GM12878 (cell line): ENCODE measurements at regions not wholly inside any gene's neighbourhood (a gene's known extent, or its start where the extent isn't known, plus 50 kb on each side); places are given as distances from the start of the nearest gene placed in this dataset.

Experiments used
- ATAC-seq: fragments of 200-7000 bp; cut with Tn5 transposase; 3 replicates; pipeline ENCODE4 v1.9.1; 2020; ENCODE audit warnings: mild to moderate bottlenecking, moderate library complexity
- BruUV-seq: library from RNA; stranded (reverse); fragments of 400-500 nt; replicated peaks from 2 replicates; lab custom pipeline; 2021; lab: Mats Ljungman, UMichigan
- CTCF ChIA-PET: fragments of 300-600 bp; sonication (Branson Sonifier 250); formaldehyde crosslinking; extraction: SDS; loops from one replicate; lab custom pipeline; 2021; ENCODE audit warnings: inconsistent platforms; lab: Yijun Ruan, JAX
- POLR2A ChIA-PET: fragments of 350-600 bp; formaldehyde crosslinking; extraction: SDS; loops from one replicate; lab custom pipeline; 2021; ENCODE audit warnings: inconsistent platforms; lab: Charles Lee
- RAD21 ChIA-PET: fragments of 300-600 bp; sonication (Branson Sonifier 250); formaldehyde crosslinking; loops from one replicate; lab custom pipeline; 2023; ENCODE audit warnings: antibody characterized with exemption; ENCODE audit not compliant: unreplicated experiment; lab: Charles Lee
- SMC1A ChIA-PET: fragments of 300-600 bp; sonication (Branson Sonifier 250); formaldehyde crosslinking; loops from one replicate; lab custom pipeline; 2023; ENCODE audit not compliant: unreplicated experiment, uncharacterized antibody; lab: Charles Lee
- DNase-seq: peaks from one replicate; pipeline ENCODE4 v3.0.0-alpha.2; 2011; ENCODE audit warnings: low read depth, low spot score
- FAIRE-seq: peaks from 3 replicates; lab custom pipeline; 2011; peaks lifted over from hg19 to GRCh38; lab: Jason Lieb, UNC
- H2AFZ ChIP-seq: 2 replicates; pipeline ENCODE4 v1.6.0; 2011; ENCODE audit warnings: low read depth, low read length, control low read depth; ENCODE audit not compliant: control insufficient read depth
- H3K27ac ChIP-seq: 2 replicates; pipeline ENCODE4 v1.5.1; 2011; ENCODE audit warnings: control low read depth; ENCODE audit not compliant: control insufficient read depth, insufficient read depth
- H3K27me3 ChIP-seq, 2 experiments: replicated peaks in 1 of 2; 2 replicates each; pipeline versions ENCODE4 v1.6.0 to v1.6.1; 2011; ENCODE audit warnings: low read length in 1 of 2; ENCODE audit not compliant: control insufficient read depth in 2 of 2, insufficient read depth in 2 of 2
- H3K36me3 ChIP-seq, 2 experiments: 2 replicates each; pipeline ENCODE4 v1.5.1; 2011; ENCODE audit warnings: low read length in 1 of 2; ENCODE audit not compliant: control insufficient read depth in 2 of 2, insufficient read depth in 2 of 2
- H3K4me1 ChIP-seq: 2 replicates; pipeline ENCODE4 v1.6.1; 2011; ENCODE audit warnings: mild to moderate bottlenecking, low read length, moderate library complexity, mixed read lengths; ENCODE audit not compliant: control insufficient read depth, insufficient read depth
- H3K4me2 ChIP-seq: 2 replicates; pipeline ENCODE4 v1.6.0; 2011; ENCODE audit warnings: control low read depth; ENCODE audit not compliant: control insufficient read depth, insufficient read depth
- H3K4me3 ChIP-seq: fragments of 200-600 bp; sonication (generic); 2 replicates; pipeline ENCODE4 v1.5.1; 2016
- H3K79me2 ChIP-seq: 2 replicates; pipeline ENCODE4 v1.6.0; 2011; ENCODE audit warnings: low read length; ENCODE audit not compliant: control insufficient read depth, insufficient read depth
- H3K9ac ChIP-seq: 2 replicates; pipeline ENCODE4 v1.8.0; 2011; ENCODE audit warnings: low read length, control low read depth, mixed read lengths; ENCODE audit not compliant: control insufficient read depth, insufficient read depth
- H3K9me3 ChIP-seq: replicated peaks from 3 replicates; pipeline ENCODE4 v1.5.1; 2011; ENCODE audit warnings: mild to moderate bottlenecking, low read length; ENCODE audit not compliant: control insufficient read depth, insufficient read depth
- H4K20me1 ChIP-seq: 2 replicates; pipeline ENCODE4 v1.6.0; 2011; ENCODE audit not compliant: control insufficient read depth, insufficient read depth
- CHD2 ChIP-seq: IDR thresholded peaks from 2 replicates; pipeline ENCODE4 v1.6.1; 2011; ENCODE audit warnings: low read depth, low read length, improper control_type of control experiment, borderline replicate concordance
- EZH2 ChIP-seq: IDR thresholded peaks from 2 replicates; pipeline ENCODE4 v1.6.1; 2012; ENCODE audit warnings: low read depth, mild to moderate bottlenecking, control low read depth, inconsistent platforms, low read length, borderline replicate concordance; ENCODE audit not compliant: control insufficient read depth
- FOS ChIP-seq: IDR thresholded peaks from 3 replicates; pipeline ENCODE4 v1.6.1; 2011; ENCODE audit warnings: borderline replicate concordance; ENCODE audit not compliant: insufficient read length; ENCODE audit errors: extremely low read depth
- KLF5 ChIP-seq: fragments of 450-650 bp; IDR thresholded peaks from 2 replicates; pipeline ENCODE4 v1.6.1; 2014; ENCODE audit warnings: mild to moderate bottlenecking; ENCODE audit not compliant: partially characterized antibody
- NFXL1 ChIP-seq: fragments of 450-650 bp; IDR thresholded peaks from 2 replicates; pipeline ENCODE4 v1.6.1; 2017; ENCODE audit warnings: antibody characterized with exemption, mild to moderate bottlenecking, borderline replicate concordance
- POU2F2 ChIP-seq: IDR thresholded peaks from 3 replicates; pipeline ENCODE4 v1.6.1; 2011; ENCODE audit warnings: low read depth, mild to moderate bottlenecking, low read length, borderline replicate concordance
- RAD51 ChIP-seq: fragments of 450-650 bp; IDR thresholded peaks from 2 replicates; pipeline ENCODE4 v1.6.1; 2016; ENCODE audit warnings: moderate library complexity, mild to moderate bottlenecking, inconsistent platforms
- RELA ChIP-seq: fragments of 450-650 bp; IDR thresholded peaks from 2 replicates; pipeline ENCODE4 v1.8.0; 2014; ENCODE audit warnings: borderline replicate concordance; ENCODE audit not compliant: partially characterized antibody
- RUNX3 ChIP-seq: IDR thresholded peaks from 2 replicates; pipeline ENCODE4 v1.6.1; 2012; ENCODE audit warnings: low read length, inconsistent platforms
- SMAD5 ChIP-seq: IDR thresholded peaks from 2 replicates; pipeline ENCODE4 v1.6.1; 2016; ENCODE audit warnings: antibody characterized with exemption, low read depth
- STAT1 ChIP-seq: fragments of 450-650 bp; conservative IDR thresholded peaks from 2 replicates; pipeline ENCODE4 v1.6.1; 2014; ENCODE audit warnings: antibody characterized with exemption, mild to moderate bottlenecking
- TAF1 ChIP-seq: IDR thresholded peaks from 2 replicates; pipeline ENCODE4 v1.6.1; 2011; ENCODE audit warnings: mild to moderate bottlenecking, low read depth, low read length, borderline replicate concordance
- TBL1XR1 ChIP-seq: IDR thresholded peaks from 2 replicates; pipeline ENCODE4 v1.6.1; 2012; ENCODE audit warnings: low read depth, low read length, improper control_type of control experiment
- WRNIP1 ChIP-seq: IDR thresholded peaks from 2 replicates; pipeline ENCODE4 v1.6.1; 2011; ENCODE audit warnings: low read depth, low read length, improper control_type of control experiment, borderline replicate concordance
- ZNF217 ChIP-seq: fragments of 450-650 bp; IDR thresholded peaks from 2 replicates; pipeline ENCODE4 v1.6.1; 2017; ENCODE audit warnings: antibody characterized with exemption, mild to moderate bottlenecking
- WGBS: methylation state at CpG from one replicate; pipeline ENCODE4 v1.1.6; 2016; ENCODE audit warnings: low lambda C conversion rate; ENCODE audit not compliant: insufficient replicate concordance, insufficient coverage; ENCODE audit errors: missing lambda C conversion rate; 5-methylcytosine and 5-hydroxymethylcytosine counted together
- in situ Hi-C: fragments of 300-500 bp; cut with MboI; formaldehyde crosslinking; loops from 9 replicates; pipeline ENCODE4 v1.14.3; 2018; ENCODE audit warnings: mixed read lengths
- intact Hi-C: fragments of 100-400 bp; cut with micrococcal nuclease; formaldehyde crosslinking; loops from one replicate; pipeline ENCODE4 v1.14.2; 2022; ENCODE audit not compliant: unreplicated experiment
- TF ChIP-seq, protein P1 (sequence below): fragments of 450-650 bp; IDR thresholded peaks from 2 replicates; pipeline ENCODE4 v1.6.1; 2017; ENCODE audit warnings: mild to moderate bottlenecking
- TF ChIP-seq, protein P2 (sequence below): fragments of 450-650 bp; IDR thresholded peaks from 2 replicates; pipeline ENCODE4 v1.6.1; 2018; ENCODE audit warnings: mild to moderate bottlenecking, low read depth, moderate library complexity; ENCODE audit not compliant: partially characterized antibody

DNA sequence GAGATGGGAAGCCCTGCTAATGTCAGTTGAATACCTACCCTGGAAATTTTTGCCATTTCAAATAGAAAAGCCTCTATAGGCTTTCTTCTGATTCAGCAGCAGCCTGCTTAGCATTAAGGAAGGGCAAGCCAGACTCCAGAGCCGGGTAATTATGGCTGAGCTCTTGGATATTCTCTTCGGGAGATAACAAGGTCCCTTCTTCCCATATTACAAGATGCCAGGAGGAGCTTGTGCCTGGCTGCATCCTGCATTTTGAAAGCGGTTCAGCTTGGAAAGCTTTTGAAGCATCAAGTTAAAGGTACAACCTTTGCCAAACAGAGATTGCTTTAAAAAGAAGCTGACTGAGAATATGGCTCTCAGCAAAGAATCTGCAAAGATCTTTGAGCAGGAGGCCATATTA is 399.6 kb upstream of the RPS6KA3 start:
- Histone ChIP-seq H3K4me2 (no peak overlapping the region), H3K9ac (no peak overlapping the region), H3K4me3 (no peak overlapping the region), H3K9me3 (no peaks in the 10 kb centered on the region), H2AFZ (no peak overlapping the region), H3K36me3 (no peaks in the 10 kb centered on the region), H3K27me3 (no peaks in the 10 kb centered on the region), H4K20me1 (no peaks in the 10 kb centered on the region), H3K4me1 (no peaks in the 10 kb centered on the region), H3K27ac (no peak overlapping the region), H3K79me2 (no peaks in the 10 kb centered on the region)
- in situ Hi-C loops, result no loop called here
- RAD21 ChIA-PET, result no interaction called here
- SMC1A ChIA-PET, result no interaction called here
- TF ChIP-seq ZNF217 (no peak), WRNIP1 (no peak), TAF1 (no peak), RUNX3 (no peak), RAD51 (no peak), CHD2 (no peak), NFXL1 (no peak), TBL1XR1 (no peak), POU2F2 (no peak)
- no peak for FAIRE-seq
- no TSS peak for BruUV-seq
- CTCF ChIA-PET, result no interaction called here
- intact Hi-C loops, result no loop called here
- POLR2A ChIA-PET, result no interaction called here
- WGBS, result 39% methylated on average over 3 of the region's 3 CpGs
- no peak for DNase-seq
- no peak for ATAC-seq

DNA sequence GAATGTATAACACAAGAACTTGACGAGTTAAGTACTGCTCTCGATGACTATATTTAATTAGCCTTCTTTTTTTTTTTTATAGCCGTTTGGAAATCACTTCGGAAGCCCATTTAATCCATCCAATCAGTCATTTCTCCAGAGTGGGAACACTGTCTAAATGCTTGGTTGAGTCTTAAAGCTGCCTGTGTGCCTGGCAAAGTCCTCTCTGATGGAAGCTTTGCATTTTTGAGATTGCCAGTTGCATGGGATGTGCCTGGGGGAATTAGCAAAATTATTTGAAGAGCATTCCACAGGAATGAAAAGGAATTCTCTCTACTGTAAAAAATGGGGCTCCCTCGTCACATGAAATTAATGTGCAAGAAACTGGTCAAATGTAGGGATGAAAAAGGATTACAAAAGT is 398.8 kb upstream of the RPS6KA3 start:
- ChIA-PET CTCF (no interaction called here), RAD21 (no interaction called here), POLR2A (no interaction called here), SMC1A (no interaction called here)
- H3K79me2 ChIP-seq, result no peaks in the 10 kb centered on the region
- H3K36me3 ChIP-seq, result no peaks in the 10 kb centered on the region
- DNase-seq, result no peak
- H3K4me3 ChIP-seq, result no peak overlapping the region
- WGBS, result 33% methylated on average over 5 of the region's 5 CpGs
- no peak overlapping the region for H2AFZ ChIP-seq
- in situ Hi-C loops, result no loop called here
- ATAC-seq, result no peak
- H3K9ac ChIP-seq, result no peak overlapping the region
- FAIRE-seq, result no peak
- BruUV-seq, result no TSS peak
- intact Hi-C loops, result no loop called here
- H3K4me2 ChIP-seq, result no peak overlapping the region
- no peaks in the 10 kb centered on the region for H3K9me3 ChIP-seq
- H3K4me1 ChIP-seq, result no peaks in the 10 kb centered on the region
- no peak overlapping the region for H3K27ac ChIP-seq
- H4K20me1 ChIP-seq, result no peaks in the 10 kb centered on the region
- H3K27me3 ChIP-seq, result no peaks in the 10 kb centered on the region
- TF ChIP-seq WRNIP1 (no peak), RELA (no peak), FOS (no peak), KLF5 (no peak), STAT1 (no peak), EZH2 (no peak), SMAD5 (no peak)
- TF ChIP-seq, protein P1, sequence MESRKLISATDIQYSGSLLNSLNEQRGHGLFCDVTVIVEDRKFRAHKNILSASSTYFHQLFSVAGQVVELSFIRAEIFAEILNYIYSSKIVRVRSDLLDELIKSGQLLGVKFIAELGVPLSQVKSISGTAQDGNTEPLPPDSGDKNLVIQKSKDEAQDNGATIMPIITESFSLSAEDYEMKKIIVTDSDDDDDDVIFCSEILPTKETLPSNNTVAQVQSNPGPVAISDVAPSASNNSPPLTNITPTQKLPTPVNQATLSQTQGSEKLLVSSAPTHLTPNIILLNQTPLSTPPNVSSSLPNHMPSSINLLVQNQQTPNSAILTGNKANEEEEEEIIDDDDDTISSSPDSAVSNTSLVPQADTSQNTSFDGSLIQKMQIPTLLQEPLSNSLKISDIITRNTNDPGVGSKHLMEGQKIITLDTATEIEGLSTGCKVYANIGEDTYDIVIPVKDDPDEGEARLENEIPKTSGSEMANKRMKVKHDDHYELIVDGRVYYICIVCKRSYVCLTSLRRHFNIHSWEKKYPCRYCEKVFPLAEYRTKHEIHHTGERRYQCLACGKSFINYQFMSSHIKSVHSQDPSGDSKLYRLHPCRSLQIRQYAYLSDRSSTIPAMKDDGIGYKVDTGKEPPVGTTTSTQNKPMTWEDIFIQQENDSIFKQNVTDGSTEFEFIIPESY, result no peak
- TF ChIP-seq, protein P2, sequence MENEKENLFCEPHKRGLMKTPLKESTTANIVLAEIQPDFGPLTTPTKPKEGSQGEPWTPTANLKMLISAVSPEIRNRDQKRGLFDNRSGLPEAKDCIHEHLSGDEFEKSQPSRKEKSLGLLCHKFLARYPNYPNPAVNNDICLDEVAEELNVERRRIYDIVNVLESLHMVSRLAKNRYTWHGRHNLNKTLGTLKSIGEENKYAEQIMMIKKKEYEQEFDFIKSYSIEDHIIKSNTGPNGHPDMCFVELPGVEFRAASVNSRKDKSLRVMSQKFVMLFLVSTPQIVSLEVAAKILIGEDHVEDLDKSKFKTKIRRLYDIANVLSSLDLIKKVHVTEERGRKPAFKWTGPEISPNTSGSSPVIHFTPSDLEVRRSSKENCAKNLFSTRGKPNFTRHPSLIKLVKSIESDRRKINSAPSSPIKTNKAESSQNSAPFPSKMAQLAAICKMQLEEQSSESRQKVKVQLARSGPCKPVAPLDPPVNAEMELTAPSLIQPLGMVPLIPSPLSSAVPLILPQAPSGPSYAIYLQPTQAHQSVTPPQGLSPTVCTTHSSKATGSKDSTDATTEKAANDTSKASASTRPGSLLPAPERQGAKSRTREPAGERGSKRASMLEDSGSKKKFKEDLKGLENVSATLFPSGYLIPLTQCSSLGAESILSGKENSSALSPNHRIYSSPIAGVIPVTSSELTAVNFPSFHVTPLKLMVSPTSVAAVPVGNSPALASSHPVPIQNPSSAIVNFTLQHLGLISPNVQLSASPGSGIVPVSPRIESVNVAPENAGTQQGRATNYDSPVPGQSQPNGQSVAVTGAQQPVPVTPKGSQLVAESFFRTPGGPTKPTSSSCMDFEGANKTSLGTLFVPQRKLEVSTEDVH, result no peak
